ENCODE measurements at regions not wholly inside any gene's neighbourhood (a gene's known extent, or its start where the extent isn't known, plus 50 kb on each side); places are given as distances from the start of the nearest gene placed in this dataset.

- peaks cover 28% of the 10 kb centered on the region for H3K4me1 Mint-ChIP-seq (ENCODE audit: low read depth)
- TF ChIP-seq CTCF (IDR thresholded peaks at IDR 0.05; ENCODE audit: unreplicated experiment), result no peak
- H3K27ac Mint-ChIP-seq, result peak overlapping the region; percentile 95
- H3K36me3 Mint-ChIP-seq (ENCODE audit: insufficient read depth), result peaks cover 3% of the 10 kb centered on the region
- no peak overlapping the region for H3K4me3 Mint-ChIP-seq (ENCODE audit: low read depth)
- no peak for DNase-seq (ENCODE audit: low spot score, unreplicated experiment)
- H3K27me3 Mint-ChIP-seq, result peaks cover 3% of the 10 kb centered on the region
- H3K9me3 Mint-ChIP-seq (ENCODE audit: low read depth), result peaks cover 5% of the 10 kb centered on the region
Observed at GRCh38 chr21:38170704-38171682, 85.8 kb upstream of the KCNJ15 start.

GRCh38 chr21:38171723-38172344 lies 85.0 kb upstream of the KCNJ15 start:
- peaks cover 3% of the 10 kb centered on the region for H3K36me3 Mint-ChIP-seq (ENCODE audit: insufficient read depth)
- no peak for TF ChIP-seq CTCF (IDR thresholded peaks at IDR 0.05; ENCODE audit: unreplicated experiment)
- peak; percentile 17 for DNase-seq (ENCODE audit: low spot score, unreplicated experiment)
- H3K4me1 Mint-ChIP-seq (ENCODE audit: low read depth), result peaks cover 28% of the 10 kb centered on the region
- H3K27me3 Mint-ChIP-seq, result peaks cover 3% of the 10 kb centered on the region
- no peak overlapping the region for H3K4me3 Mint-ChIP-seq (ENCODE audit: low read depth)
- H3K27ac Mint-ChIP-seq, result peak overlapping the region; percentile 95
- peaks cover 5% of the 10 kb centered on the region for H3K9me3 Mint-ChIP-seq (ENCODE audit: low read depth)

- no peak overlapping the region for H3K4me3 Mint-ChIP-seq (ENCODE audit: low read depth)
- H3K9me3 Mint-ChIP-seq (ENCODE audit: low read depth), result peaks cover 5% of the 10 kb centered on the region
- TF ChIP-seq CTCF (IDR thresholded peaks at IDR 0.05; ENCODE audit: unreplicated experiment), result no peak
- peaks cover 3% of the 10 kb centered on the region for H3K27me3 Mint-ChIP-seq
- H3K36me3 Mint-ChIP-seq (ENCODE audit: insufficient read depth), result peaks cover 3% of the 10 kb centered on the region
- H3K27ac Mint-ChIP-seq, result peak overlapping the region; percentile 2
- no peak for DNase-seq (ENCODE audit: low spot score, unreplicated experiment)
- H3K4me1 Mint-ChIP-seq (ENCODE audit: low read depth), result peaks cover 28% of the 10 kb centered on the region
Observed at GRCh38 chr21:38173276-38174035, 83.3 kb upstream of the KCNJ15 start.

GRCh38 chr21:38175306-38175705 lies 81.5 kb upstream of the KCNJ15 start:
- TF ChIP-seq CTCF (IDR thresholded peaks at IDR 0.05; ENCODE audit: unreplicated experiment), result no peak
- Mint-ChIP-seq H3K36me3 (ENCODE audit: insufficient read depth) (peaks cover 3% of the 10 kb centered on the region), H3K27ac (no peak overlapping the region), H3K27me3 (no peaks in the 10 kb centered on the region), H3K9me3 (ENCODE audit: low read depth) (peaks cover 11% of the 10 kb centered on the region), H3K4me3 (ENCODE audit: low read depth) (no peak overlapping the region), H3K4me1 (ENCODE audit: low read depth) (peaks cover 27% of the 10 kb centered on the region)
- no peak for DNase-seq (ENCODE audit: low spot score, unreplicated experiment)
